ENCODE measurements at regions not wholly inside any gene's neighbourhood (a gene's known extent, or its start where the extent isn't known, plus 50 kb on each side); places are given as distances from the start of the nearest gene placed in this dataset.

- Histone ChIP-seq H3K36me3 (ENCODE audit: control insufficient read depth in 4 of 4, insufficient read depth in 3 of 4, low read depth in 1 of 4, low read length in 3 of 4) (no peaks in the 10 kb centered on the region), H3K9ac (ENCODE audit: low read depth in 1 of 2, low read length in 2 of 2) (no peak overlapping the region), H3K4me1 (ENCODE audit: control insufficient read depth in 4 of 4, insufficient read depth in 4 of 4, low read length in 3 of 4) (no peaks in the 10 kb centered on the region), H3K9me3 (ENCODE audit: control insufficient read depth in 4 of 4, low read length in 3 of 4) (no peaks in the 10 kb centered on the region), H3K27me3 (ENCODE audit: control insufficient read depth in 4 of 4, insufficient read depth in 4 of 4, low read length in 3 of 4) (no peaks in the 10 kb centered on the region), H3K27ac (ENCODE audit: low read depth in 1 of 2, low read length in 2 of 2) (no peak overlapping the region), H3K4me3 (ENCODE audit: low read depth in 1 of 3, low read length in 3 of 3) (no peak overlapping the region)
- WGBS = 72% methylated on average over 3 of the region's 3 CpGs
- no peak for DNase-seq (ENCODE audit: low spot score)
- no peak for TF ChIP-seq EGR1 (IDR thresholded peaks at IDR 0.05; ENCODE audit: low read depth in 2 of 2)
- no peak for TF ChIP-seq SP1 (IDR thresholded peaks at IDR 0.05)
- no peak for TF ChIP-seq HNF4A (conservative IDR thresholded peaks at IDR 0.05)
- no peak for TF ChIP-seq RXRA (IDR thresholded peaks at IDR 0.05)
- no peak for TF ChIP-seq ZBTB33 (IDR thresholded peaks at IDR 0.05)
- TF ChIP-seq FOXA1 (IDR thresholded peaks at IDR 0.05) = no peak
- TF ChIP-seq GABPA (IDR thresholded peaks at IDR 0.05 in 1 of 2, conservative IDR thresholded peaks at IDR 0.05 in 1 of 2) = no peak
- TF ChIP-seq REST (IDR thresholded peaks at IDR 0.05) = no peak
- TF ChIP-seq HNF4G (IDR thresholded peaks at IDR 0.05) = no peak
These were observed 80.3 kb upstream of the PTBP2 start for GRCh38 chr1:96641282-96641681.

- 56% methylated on average over 1 of the region's 1 CpG for WGBS
- Histone ChIP-seq H3K9ac (ENCODE audit: low read depth in 1 of 2, low read length in 2 of 2) (no peak overlapping the region), H3K4me3 (ENCODE audit: low read depth in 1 of 3, low read length in 3 of 3) (no peak overlapping the region)
These were observed 78.1 kb upstream of the PTBP2 start for GRCh38 chr1:96643519-96643918.

More at GRCh38 chr1:96643519-96643918, 78.1 kb upstream of the PTBP2 start:
- Histone ChIP-seq H3K27ac (ENCODE audit: low read depth in 1 of 2, low read length in 2 of 2) (no peak overlapping the region), H3K9me3 (ENCODE audit: control insufficient read depth in 4 of 4, low read length in 3 of 4) (no peaks in the 10 kb centered on the region), H3K36me3 (ENCODE audit: control insufficient read depth in 4 of 4, insufficient read depth in 3 of 4, low read depth in 1 of 4, low read length in 3 of 4) (no peaks in the 10 kb centered on the region), H3K27me3 (ENCODE audit: control insufficient read depth in 4 of 4, insufficient read depth in 4 of 4, low read length in 3 of 4) (no peaks in the 10 kb centered on the region), H3K4me1 (ENCODE audit: control insufficient read depth in 4 of 4, insufficient read depth in 4 of 4, low read length in 3 of 4) (no peaks in the 10 kb centered on the region)
- DNase-seq (ENCODE audit: low spot score) = no peak
- TF ChIP-seq TAF1 (conservative IDR thresholded peaks at IDR 0.05) = no peak
- TF ChIP-seq FOXA1 (IDR thresholded peaks at IDR 0.05) = no peak
- no peak for TF ChIP-seq YY1 (IDR thresholded peaks at IDR 0.05)
- no peak for TF ChIP-seq RXRA (IDR thresholded peaks at IDR 0.05)
- no peak for TF ChIP-seq GABPA (IDR thresholded peaks at IDR 0.05 in 1 of 2, conservative IDR thresholded peaks at IDR 0.05 in 1 of 2)
- no peak for TF ChIP-seq EGR1 (IDR thresholded peaks at IDR 0.05; ENCODE audit: low read depth in 2 of 2)
- TF ChIP-seq FOXA2 (IDR thresholded peaks at IDR 0.05) = no peak
- TF ChIP-seq JUND (IDR thresholded peaks at IDR 0.05) = no peak
- no peak for TF ChIP-seq HNF4A (conservative IDR thresholded peaks at IDR 0.05)
- TF ChIP-seq RAD21 (IDR thresholded peaks at IDR 0.05) = no peak
- no peak for TF ChIP-seq ATF3 (IDR thresholded peaks at IDR 0.05)
- no peak for TF ChIP-seq SP1 (IDR thresholded peaks at IDR 0.05)
- no peak for TF ChIP-seq REST (IDR thresholded peaks at IDR 0.05)
- no peak for TF ChIP-seq MAX (IDR thresholded peaks at IDR 0.05)
- no peak for TF ChIP-seq ZBTB33 (IDR thresholded peaks at IDR 0.05)
- no peak for TF ChIP-seq NR2F2 (IDR thresholded peaks at IDR 0.05)

All from liver (tissue), 7 donors.